IPS DF 6.9 (cell line): ENCODE measurements at regions not wholly inside any gene's neighbourhood (a gene's known extent, or its start where the extent isn't known, plus 50 kb on each side); places are given as distances from the start of the nearest gene placed in this dataset.

ENCODE experiments used
- DNase-seq: peaks from one replicate; pipeline ENCODE4 v3.0.0-alpha.2; 2013; ENCODE audit warnings: low read depth, low spot score
- H3K27ac ChIP-seq: one replicate; pipeline ENCODE4 v1.5.1; 2013; ENCODE audit warnings: low read length, control low read depth
- H3K27me3 ChIP-seq: 2 replicates; pipeline ENCODE4 v1.6.1; 2013; ENCODE audit warnings: mild to moderate bottlenecking, low read length; ENCODE audit not compliant: control insufficient read depth, insufficient read depth
- H3K36me3 ChIP-seq: 2 replicates; pipeline ENCODE4 v1.6.1; 2013; ENCODE audit warnings: low read length; ENCODE audit not compliant: control insufficient read depth, insufficient read depth
- H3K4me1 ChIP-seq: 2 replicates; pipeline ENCODE4 v1.6.1; 2013; ENCODE audit warnings: low read length; ENCODE audit not compliant: control insufficient read depth, insufficient read depth
- H3K4me3 ChIP-seq: 2 replicates; pipeline ENCODE4 v1.5.1; 2013; ENCODE audit warnings: mild to moderate bottlenecking, low read length
- H3K9me3 ChIP-seq: 2 replicates; pipeline ENCODE4 v1.6.1; 2013; ENCODE audit warnings: low read length, inconsistent platforms; ENCODE audit not compliant: control insufficient read depth, insufficient read depth
- WGBS: extraction: QIAGEN DNeasy Blood & Tissue Kit; methylation state at CpG from one replicate; pipeline ENCODE4 v1.1.7; 2013; ENCODE audit warnings: mixed read lengths, missing lambda C conversion rate; ENCODE audit not compliant: insufficient read length, insufficient coverage; 5-methylcytosine and 5-hydroxymethylcytosine counted together

- Histone ChIP-seq H3K27ac (no peak overlapping the region), H3K4me1 (no peaks in the 10 kb centered on the region), H3K27me3 (no peaks in the 10 kb centered on the region), H3K4me3 (no peak overlapping the region), H3K36me3 (no peaks in the 10 kb centered on the region), H3K9me3 (no peaks in the 10 kb centered on the region)
- DNase-seq = no peak
- WGBS = no CpG with 5 or more reads among the region's 8 CpGs
Observed at GRCh38 chr1:94339206-94339927, 78.8 kb upstream of the ABCD3 start.

GRCh38 chr1:94336991-94337390 is 81.2 kb upstream of the ABCD3 start:
- DNase-seq = no peak
- Histone ChIP-seq H3K9me3 (no peaks in the 10 kb centered on the region), H3K4me3 (no peak overlapping the region), H3K36me3 (no peaks in the 10 kb centered on the region), H3K4me1 (no peaks in the 10 kb centered on the region), H3K27me3 (no peaks in the 10 kb centered on the region), H3K27ac (no peak overlapping the region)
- no CpG with 5 or more reads among the region's 4 CpGs for WGBS

GRCh38 chr1:94335950-94336349 is 82.2 kb upstream of the ABCD3 start:
- no CpG with 5 or more reads among the region's 6 CpGs for WGBS
- Histone ChIP-seq H3K4me3 (no peak overlapping the region), H3K27me3 (no peaks in the 10 kb centered on the region), H3K9me3 (no peaks in the 10 kb centered on the region), H3K36me3 (no peaks in the 10 kb centered on the region), H3K4me1 (no peaks in the 10 kb centered on the region), H3K27ac (no peak overlapping the region)
- peak; percentile 41 for DNase-seq

GRCh38 chr1:94335447-94335846 is 82.7 kb upstream of the ABCD3 start:
- WGBS = no CpG with 5 or more reads among the region's 2 CpGs
- Histone ChIP-seq H3K27me3 (no peaks in the 10 kb centered on the region), H3K36me3 (no peaks in the 10 kb centered on the region), H3K4me1 (no peaks in the 10 kb centered on the region), H3K4me3 (no peak overlapping the region), H3K27ac (no peak overlapping the region), H3K9me3 (no peaks in the 10 kb centered on the region)
- no peak for DNase-seq

- Histone ChIP-seq H3K36me3 (no peaks in the 10 kb centered on the region), H3K9me3 (no peaks in the 10 kb centered on the region), H3K4me1 (no peaks in the 10 kb centered on the region), H3K27ac (no peak overlapping the region), H3K4me3 (no peak overlapping the region), H3K27me3 (no peaks in the 10 kb centered on the region)
- DNase-seq = no peak
- WGBS = no CpG with 5 or more reads among the region's 2 CpGs
Observed at GRCh38 chr1:94334764-94335163, 83.4 kb upstream of the ABCD3 start.

- H3K4me3 ChIP-seq = no peak overlapping the region
- no peak for DNase-seq
- no peaks in the 10 kb centered on the region for H3K4me1 ChIP-seq
- H3K27ac ChIP-seq = no peak overlapping the region
- H3K9me3 ChIP-seq = no peaks in the 10 kb centered on the region
- no peaks in the 10 kb centered on the region for H3K36me3 ChIP-seq
- WGBS = no CpG with 5 or more reads among the region's 4 CpGs
- no peaks in the 10 kb centered on the region for H3K27me3 ChIP-seq
Observed at GRCh38 chr1:94332952-94333351, 85.2 kb upstream of the ABCD3 start.

- DNase-seq = no peak
- H3K27ac ChIP-seq = no peak overlapping the region
- no peak overlapping the region for H3K4me3 ChIP-seq
- H3K4me1 ChIP-seq = no peaks in the 10 kb centered on the region; the same call in 1 of the 2 replicates
- no peaks in the 10 kb centered on the region for H3K9me3 ChIP-seq
- H3K27me3 ChIP-seq = no peaks in the 10 kb centered on the region
- no peaks in the 10 kb centered on the region for H3K36me3 ChIP-seq
Observed at GRCh38 chr1:94332516-94332915, 85.7 kb upstream of the ABCD3 start.

- Histone ChIP-seq H3K27me3 (no peaks in the 10 kb centered on the region), H3K4me3 (no peak overlapping the region), H3K36me3 (no peaks in the 10 kb centered on the region), H3K4me1 (peaks cover 3% of the 10 kb centered on the region; the same call in 1 of the 2 replicates), H3K9me3 (no peaks in the 10 kb centered on the region), H3K27ac (no peak overlapping the region)
- WGBS = no CpG with 5 or more reads among the region's 3 CpGs
- DNase-seq = peak; percentile 9
Observed at GRCh38 chr1:94329986-94330385, 88.2 kb upstream of the ABCD3 start.

GRCh38 chr1:94329276-94329675 is 88.9 kb upstream of the ABCD3 start:
- H3K27me3 ChIP-seq = no peaks in the 10 kb centered on the region
- no peaks in the 10 kb centered on the region for H3K36me3 ChIP-seq
- DNase-seq = no peak
- H3K4me3 ChIP-seq = no peak overlapping the region
- peaks cover 3% of the 10 kb centered on the region; the same call in 1 of the 2 replicates for H3K4me1 ChIP-seq
- no CpG with 5 or more reads among the region's 4 CpGs for WGBS
- H3K27ac ChIP-seq = no peak overlapping the region
- no peaks in the 10 kb centered on the region for H3K9me3 ChIP-seq

- Histone ChIP-seq H3K27me3 (no peaks in the 10 kb centered on the region), H3K4me3 (no peak overlapping the region; the same call in 1 of the 2 replicates), H3K36me3 (no peaks in the 10 kb centered on the region), H3K27ac (no peak overlapping the region), H3K9me3 (no peaks in the 10 kb centered on the region), H3K4me1 (peaks cover 3% of the 10 kb centered on the region; the same call in 1 of the 2 replicates)
- DNase-seq = peak; percentile 48
- no CpG with 5 or more reads among the region's 18 CpGs for WGBS
Observed at GRCh38 chr1:94327001-94327690, 89.8 kb upstream of the ARHGAP29 start.

- Histone ChIP-seq H3K4me1 (peaks cover 3% of the 10 kb centered on the region; the same call in 1 of the 2 replicates), H3K9me3 (no peaks in the 10 kb centered on the region), H3K4me3 (no peak overlapping the region), H3K27me3 (no peaks in the 10 kb centered on the region), H3K27ac (no peak overlapping the region), H3K36me3 (no peaks in the 10 kb centered on the region)
- no CpG with 5 or more reads among the region's 4 CpGs for WGBS
- no peak for DNase-seq
Observed at GRCh38 chr1:94326329-94326728, 88.9 kb upstream of the ARHGAP29 start.
